ENCODE measurements at regions not wholly inside any gene's neighbourhood (a gene's known extent, or its start where the extent isn't known, plus 50 kb on each side); places are given as distances from the start of the nearest gene placed in this dataset.

- TF ChIP-seq POLR2AphosphoS5 (IDR thresholded peaks at IDR 0.05; ENCODE audit: low read depth, low read length) (no peak), POLR2A (IDR thresholded peaks at IDR 0.05; ENCODE audit: low read depth, low read length) (no peak)
These were observed 662.3 kb upstream of the SEMA6A start for GRCh38 chr5:117236941-117237340.
